ENCODE measurements at regions not wholly inside any gene's neighbourhood (a gene's known extent, or its start where the extent isn't known, plus 50 kb on each side); places are given as distances from the start of the nearest gene placed in this dataset.
"Not testable (repeated sequence)": the region's sequence is repeated elsewhere in the genome, so short reads cannot be mapped to it uniquely, and the experiment has no call there.

- no peak for TF ChIP-seq CTCF (IDR thresholded peaks at IDR 0.05)
- no peak for DNase-seq (ENCODE audit: low spot score)
- ATAC-seq (ENCODE audit: low FRiP score), result no peak
These were observed 108.9 kb upstream of the POGK start for GRCh38 chr1:166730299-166730888.

GRCh38 chr1:166738140-166738539, 101.1 kb upstream of the POGK start:
- no peak for DNase-seq (ENCODE audit: low spot score)
- no peak for TF ChIP-seq CTCF (IDR thresholded peaks at IDR 0.05)
- ATAC-seq (ENCODE audit: low FRiP score), result no peak

- TF ChIP-seq CTCF (IDR thresholded peaks at IDR 0.05), result no peak
- no peak for DNase-seq (ENCODE audit: low spot score)
- no peak for ATAC-seq (ENCODE audit: low FRiP score)
These were observed 100.4 kb upstream of the POGK start for GRCh38 chr1:166738873-166739272.

GRCh38 chr1:166740668-166741276, 98.5 kb upstream of the POGK start:
- ATAC-seq (ENCODE audit: low FRiP score) (no peak), DNase-seq (ENCODE audit: low spot score) (no peak)
- no peak for TF ChIP-seq CTCF (IDR thresholded peaks at IDR 0.05)

GRCh38 chr1:166763318-166763717, 76.0 kb upstream of the POGK start:
- no peak for TF ChIP-seq CTCF (IDR thresholded peaks at IDR 0.05)
- ATAC-seq (ENCODE audit: low FRiP score) (no peak), DNase-seq (ENCODE audit: low spot score) (no peak)

- TF ChIP-seq CTCF (IDR thresholded peaks at IDR 0.05), result no peak
These were observed 72.3 kb upstream of the POGK start for GRCh38 chr1:166766942-166767341.

GRCh38 chr1:166784646-166785045, 54.6 kb upstream of the POGK start:
- ATAC-seq (ENCODE audit: low FRiP score); DNase-seq (ENCODE audit: low spot score): not testable (repeated sequence)

More at GRCh38 chr1:166766942-166767341, 72.3 kb upstream of the POGK start:
- DNase-seq (ENCODE audit: low spot score) (no peak), ATAC-seq (ENCODE audit: low FRiP score) (no peak)

Data from omental fat pad (tissue), 3 donors.